ENCODE measurements at regions not wholly inside any gene's neighbourhood (a gene's known extent, or its start where the extent isn't known, plus 50 kb on each side); places are given as distances from the start of the nearest gene placed in this dataset.

GRCh38 chr6:92485487-92485886 lies 933.9 kb downstream of the EPHA7 start:
- Histone ChIP-seq H3K27ac (ENCODE audit: low read depth) (no peak overlapping the region), H3K4me1 (ENCODE audit: insufficient read depth) (no peaks in the 10 kb centered on the region), H3K36me3 (ENCODE audit: insufficient read depth) (no peaks in the 10 kb centered on the region), H3K4me3 (ENCODE audit: low read depth, low read length) (no peak overlapping the region)
- no peak for DNase-seq (ENCODE audit: extremely low spot score)
- WGBS, result 89% methylated on average over 4 of the region's 4 CpGs

GRCh38 chr6:92479831-92480230 lies 939.5 kb downstream of the EPHA7 start:
- Histone ChIP-seq H3K36me3 (ENCODE audit: insufficient read depth) (no peaks in the 10 kb centered on the region), H3K4me3 (ENCODE audit: low read depth, low read length) (no peak overlapping the region), H3K4me1 (ENCODE audit: insufficient read depth) (no peaks in the 10 kb centered on the region), H3K27ac (ENCODE audit: low read depth) (no peak overlapping the region)
- no peak for DNase-seq (ENCODE audit: extremely low spot score)
- 26% methylated on average over 1 of the region's 1 CpG for WGBS

GRCh38 chr6:92473056-92473455 lies 946.3 kb downstream of the EPHA7 start:
- no peak overlapping the region for H3K27ac ChIP-seq (ENCODE audit: low read depth)
- H3K36me3 ChIP-seq (ENCODE audit: insufficient read depth), result no peaks in the 10 kb centered on the region
- H3K4me1 ChIP-seq (ENCODE audit: insufficient read depth), result no peaks in the 10 kb centered on the region
- DNase-seq (ENCODE audit: extremely low spot score), result no peak
- H3K4me3 ChIP-seq (ENCODE audit: low read depth, low read length), result no peak overlapping the region

- 89% methylated on average over 4 of the region's 4 CpGs for WGBS
- DNase-seq (ENCODE audit: extremely low spot score), result no peak
- no peaks in the 10 kb centered on the region for H3K4me1 ChIP-seq (ENCODE audit: insufficient read depth)
- H3K36me3 ChIP-seq (ENCODE audit: insufficient read depth), result peaks cover 3% of the 10 kb centered on the region
- no peak overlapping the region for H3K27ac ChIP-seq (ENCODE audit: low read depth)
- H3K4me3 ChIP-seq (ENCODE audit: low read depth, low read length), result no peak overlapping the region
Observed at GRCh38 chr6:92469186-92469828, 950.1 kb downstream of the EPHA7 start.

- Histone ChIP-seq H3K4me1 (ENCODE audit: insufficient read depth) (no peaks in the 10 kb centered on the region), H3K36me3 (ENCODE audit: insufficient read depth) (peaks cover 3% of the 10 kb centered on the region), H3K4me3 (ENCODE audit: low read depth, low read length) (no peak overlapping the region), H3K27ac (ENCODE audit: low read depth) (no peak overlapping the region)
- DNase-seq (ENCODE audit: extremely low spot score), result no peak
Observed at GRCh38 chr6:92468066-92468465, 951.3 kb downstream of the EPHA7 start.

DNA sequence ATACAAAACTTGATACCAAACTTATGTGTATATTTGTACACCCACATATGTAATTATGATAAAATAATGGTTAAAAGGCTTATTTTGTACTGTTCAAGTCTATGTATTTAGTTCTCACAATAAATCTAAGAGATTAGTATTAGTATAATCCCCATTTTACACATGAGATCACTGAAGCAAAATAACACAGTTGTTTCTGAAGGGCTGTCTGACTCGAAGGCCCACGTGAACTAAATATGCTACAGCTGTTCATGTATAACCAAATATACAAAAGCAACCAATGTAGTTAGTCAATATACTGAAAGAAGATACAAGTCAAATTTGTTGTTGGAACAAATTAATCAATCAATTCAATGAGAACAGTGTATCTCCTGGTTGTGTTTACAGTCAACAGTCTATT lies 959.2 kb downstream of the EPHA7 start:
- no peaks in the 10 kb centered on the region for H3K36me3 ChIP-seq (ENCODE audit: insufficient read depth)
- H3K4me1 ChIP-seq (ENCODE audit: insufficient read depth), result no peaks in the 10 kb centered on the region
- no peak overlapping the region for H3K4me3 ChIP-seq (ENCODE audit: low read depth, low read length)
- H3K27ac ChIP-seq (ENCODE audit: low read depth), result no peak overlapping the region
- DNase-seq (ENCODE audit: extremely low spot score), result no peak
- WGBS, result 56% methylated on average over 2 of the region's 2 CpGs

GRCh38 chr6:92459606-92460005 lies 959.8 kb downstream of the EPHA7 start:
- Histone ChIP-seq H3K27ac (ENCODE audit: low read depth) (no peak overlapping the region), H3K4me3 (ENCODE audit: low read depth, low read length) (no peak overlapping the region), H3K4me1 (ENCODE audit: insufficient read depth) (no peaks in the 10 kb centered on the region), H3K36me3 (ENCODE audit: insufficient read depth) (no peaks in the 10 kb centered on the region)
- DNase-seq (ENCODE audit: extremely low spot score), result no peak
- 41% methylated on average over 1 of the region's 1 CpG for WGBS

- H3K36me3 ChIP-seq (ENCODE audit: insufficient read depth), result no peaks in the 10 kb centered on the region
- H3K27ac ChIP-seq (ENCODE audit: low read depth), result no peak overlapping the region
- no peak overlapping the region for H3K4me3 ChIP-seq (ENCODE audit: low read depth, low read length)
- 83% methylated on average over 3 of the region's 3 CpGs for WGBS
- no peaks in the 10 kb centered on the region for H3K4me1 ChIP-seq (ENCODE audit: insufficient read depth)
- DNase-seq (ENCODE audit: extremely low spot score), result no peak
Observed at GRCh38 chr6:92446052-92446451, 973.3 kb downstream of the EPHA7 start.

- 78% methylated on average over 1 of the region's 1 CpG for WGBS
- H3K36me3 ChIP-seq (ENCODE audit: insufficient read depth), result no peaks in the 10 kb centered on the region
- no peak for DNase-seq (ENCODE audit: extremely low spot score)
Observed at GRCh38 chr6:92433911-92434310, 985.4 kb downstream of the EPHA7 start.

DNA sequence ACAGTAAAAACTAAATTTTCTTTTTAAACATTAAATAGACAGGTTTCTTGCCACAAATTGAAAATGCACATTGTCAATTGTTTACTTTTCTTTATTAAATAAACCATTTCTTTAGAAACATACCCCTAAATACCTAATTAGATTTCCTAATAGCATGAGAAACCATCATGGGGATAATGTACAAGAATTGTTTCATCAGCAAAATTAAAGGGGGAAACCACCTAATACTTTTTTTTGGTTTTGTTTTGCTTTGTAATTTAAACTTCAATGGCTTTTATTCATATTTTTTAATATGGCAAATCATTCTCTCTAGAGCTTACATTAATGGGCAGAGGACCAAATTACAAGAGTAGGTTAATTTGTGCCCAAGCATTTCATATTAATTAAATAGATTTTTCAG lies 987.9 kb downstream of the EPHA7 start:
- no peak overlapping the region for H3K27ac ChIP-seq (ENCODE audit: low read depth)
- no peaks in the 10 kb centered on the region for H3K4me1 ChIP-seq (ENCODE audit: insufficient read depth)
- H3K4me3 ChIP-seq (ENCODE audit: low read depth, low read length), result no peak overlapping the region
- no peak for DNase-seq (ENCODE audit: extremely low spot score)
- H3K36me3 ChIP-seq (ENCODE audit: insufficient read depth), result no peaks in the 10 kb centered on the region

More at GRCh38 chr6:92433911-92434310, 985.4 kb downstream of the EPHA7 start:
- no peak overlapping the region for H3K4me3 ChIP-seq (ENCODE audit: low read depth, low read length)
- no peak overlapping the region for H3K27ac ChIP-seq (ENCODE audit: low read depth)
- H3K4me1 ChIP-seq (ENCODE audit: insufficient read depth), result no peaks in the 10 kb centered on the region

DNA sequence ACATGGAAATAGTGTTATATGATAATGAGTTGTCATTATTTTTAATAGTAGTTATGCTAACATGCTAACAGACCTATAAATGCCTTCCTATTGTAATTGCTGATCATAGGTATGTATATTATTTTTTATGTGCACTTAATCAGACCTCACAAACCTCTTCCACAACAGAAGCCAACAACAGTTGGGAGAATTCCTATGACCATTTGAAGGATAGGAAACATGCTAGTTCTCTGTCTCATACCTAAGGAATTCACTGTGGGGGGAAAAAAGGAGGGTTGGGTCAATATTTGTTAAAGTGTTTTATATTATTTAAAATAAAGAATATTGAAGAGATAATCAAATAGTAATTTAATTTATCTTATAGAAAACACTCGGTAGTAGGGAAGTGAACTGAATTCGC lies 990.9 kb downstream of the EPHA7 start:
- Histone ChIP-seq H3K36me3 (ENCODE audit: insufficient read depth) (no peaks in the 10 kb centered on the region), H3K27ac (ENCODE audit: low read depth) (no peak overlapping the region), H3K4me1 (ENCODE audit: insufficient read depth) (no peaks in the 10 kb centered on the region), H3K4me3 (ENCODE audit: low read depth, low read length) (no peak overlapping the region)
- DNase-seq (ENCODE audit: extremely low spot score), result no peak
- WGBS, result 94% methylated on average over 2 of the region's 2 CpGs

DNA sequence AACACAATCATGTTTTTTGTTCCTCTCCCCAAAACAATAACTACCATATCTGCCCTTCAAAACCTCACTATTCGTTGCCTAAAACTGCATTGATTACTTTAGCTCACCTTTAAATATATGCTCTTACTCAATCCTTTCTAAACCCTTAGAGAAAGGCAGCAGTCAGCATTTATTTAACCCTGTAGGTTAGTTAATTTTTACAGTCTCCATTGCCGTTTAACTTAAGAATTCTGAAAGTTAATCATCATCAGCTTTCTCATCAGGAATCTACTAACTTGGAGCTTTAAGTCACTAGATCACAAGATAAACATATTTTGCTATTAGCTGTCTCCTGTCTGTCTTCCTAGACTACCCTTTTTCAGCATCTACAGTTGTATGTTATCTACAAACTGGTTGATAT lies 991.9 kb downstream of the EPHA7 start:
- no peak overlapping the region for H3K4me3 ChIP-seq (ENCODE audit: low read depth, low read length)
- no peak for DNase-seq (ENCODE audit: extremely low spot score)
- no peaks in the 10 kb centered on the region for H3K4me1 ChIP-seq (ENCODE audit: insufficient read depth)
- no peak overlapping the region for H3K27ac ChIP-seq (ENCODE audit: low read depth)
- no peaks in the 10 kb centered on the region for H3K36me3 ChIP-seq (ENCODE audit: insufficient read depth)
- WGBS, result 79% methylated on average over 2 of the region's 2 CpGs

DNA sequence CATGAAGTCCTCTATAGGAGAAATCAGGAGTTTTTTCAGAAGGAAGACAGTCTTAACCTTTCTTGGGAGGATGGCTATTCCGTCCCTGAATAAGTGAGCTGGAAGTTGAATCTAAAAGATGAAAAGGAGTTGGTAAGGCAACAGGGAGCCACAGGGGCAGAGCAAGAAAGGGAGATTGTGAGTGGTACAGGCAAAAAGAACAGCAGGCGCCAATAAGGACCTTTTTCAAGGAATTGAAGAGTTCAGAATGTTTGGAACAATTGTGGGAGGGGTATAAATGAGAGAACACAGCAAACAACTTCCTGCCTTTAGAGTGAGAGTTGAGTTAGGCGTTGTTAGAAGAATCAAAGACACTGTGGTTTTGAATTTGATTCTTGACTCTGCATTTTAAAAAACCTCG lies 1003.7 kb downstream of the EPHA7 start:
- no peak for DNase-seq (ENCODE audit: extremely low spot score)

GRCh38 chr6:92408350-92408749 lies 1011.0 kb downstream of the EPHA7 start:
- DNase-seq (ENCODE audit: extremely low spot score), result no peak
- Histone ChIP-seq H3K27ac (ENCODE audit: low read depth) (no peak overlapping the region), H3K4me1 (ENCODE audit: insufficient read depth) (no peaks in the 10 kb centered on the region), H3K36me3 (ENCODE audit: insufficient read depth) (no peaks in the 10 kb centered on the region), H3K4me3 (ENCODE audit: low read depth, low read length) (no peak overlapping the region)

More for the DNA sequence above, 1003.7 kb downstream of the EPHA7 start:
- H3K4me3 ChIP-seq (ENCODE audit: low read depth, low read length), result no peak overlapping the region
- no peak overlapping the region for H3K27ac ChIP-seq (ENCODE audit: low read depth)
- 86% methylated on average over 4 of the region's 4 CpGs for WGBS
- H3K36me3 ChIP-seq (ENCODE audit: insufficient read depth), result no peaks in the 10 kb centered on the region
- no peaks in the 10 kb centered on the region for H3K4me1 ChIP-seq (ENCODE audit: insufficient read depth)

DNA sequence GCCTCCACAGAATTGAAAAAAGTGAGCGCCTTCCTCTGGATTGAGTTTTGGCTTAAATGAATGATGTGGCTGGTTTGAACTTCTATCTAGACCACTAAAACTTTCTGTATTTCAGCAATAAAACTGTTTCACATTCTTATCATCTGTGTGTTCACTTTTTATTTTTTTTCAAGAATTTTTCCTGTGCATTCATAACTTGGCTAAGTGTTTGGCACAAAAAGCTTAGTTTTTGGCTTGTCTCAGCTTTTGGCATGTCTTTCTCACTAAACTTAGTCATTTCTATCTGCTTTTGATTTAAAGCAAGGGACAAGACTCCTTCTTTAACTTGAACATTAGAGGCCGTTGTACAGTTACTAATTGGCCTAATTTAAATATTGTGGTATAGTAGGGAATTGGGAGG lies 1015.1 kb downstream of the EPHA7 start:
- Histone ChIP-seq H3K4me3 (ENCODE audit: low read depth, low read length) (no peak overlapping the region), H3K27ac (ENCODE audit: low read depth) (no peak overlapping the region), H3K4me1 (ENCODE audit: insufficient read depth) (no peaks in the 10 kb centered on the region), H3K36me3 (ENCODE audit: insufficient read depth) (no peaks in the 10 kb centered on the region)
- WGBS, result 65% methylated on average over 2 of the region's 2 CpGs
- DNase-seq (ENCODE audit: extremely low spot score), result no peak

Measured in urinary bladder (tissue), 3 donors.